Endothelial cell (in vitro differentiated cells): ENCODE measurements at regions not wholly inside any gene's neighbourhood (a gene's known extent, or its start where the extent isn't known, plus 50 kb on each side); places are given as distances from the start of the nearest gene placed in this dataset.
"Not testable (repeated sequence)": the region's sequence is repeated elsewhere in the genome, so short reads cannot be mapped to it uniquely, and the experiment has no call there.

Source experiments
- DNase-seq: peaks from one replicate; pipeline ENCODE4 v3.0.0; 2021; ENCODE audit warnings: low spot score
- H3K27ac Mint-ChIP-seq: one replicate; pipeline ENCODE4 v1.8.0; 2021; ENCODE audit warnings: mixed read lengths, inconsistent platforms; ENCODE audit not compliant: unreplicated experiment
- H3K27me3 Mint-ChIP-seq: one replicate; pipeline ENCODE4 v1.8.0; 2021; ENCODE audit warnings: mild to moderate bottlenecking, moderate library complexity, mixed read lengths, inconsistent platforms; ENCODE audit not compliant: unreplicated experiment
- H3K36me3 Mint-ChIP-seq: one replicate; pipeline ENCODE4 v1.8.0; 2021; ENCODE audit warnings: mild to moderate bottlenecking, low read depth, mixed read lengths, inconsistent platforms; ENCODE audit not compliant: unreplicated experiment
- H3K4me1 Mint-ChIP-seq: one replicate; pipeline ENCODE4 v1.8.0; 2021; ENCODE audit warnings: mild to moderate bottlenecking, mixed read lengths, inconsistent platforms; ENCODE audit not compliant: unreplicated experiment
- H3K4me3 Mint-ChIP-seq: one replicate; pipeline ENCODE4 v1.8.0; 2021; ENCODE audit warnings: mild to moderate bottlenecking, mixed read lengths, inconsistent platforms; ENCODE audit not compliant: unreplicated experiment
- H3K9me3 Mint-ChIP-seq: one replicate; pipeline ENCODE4 v1.8.0; 2021; ENCODE audit warnings: mixed read lengths, inconsistent platforms; ENCODE audit not compliant: unreplicated experiment
- TF ChIP-seq, protein P1 (sequence below): fragments of 200-600 bp; sonication (generic); IDR thresholded peaks from one replicate; pipeline ENCODE4 v1.5.0; 2021; ENCODE audit warnings: antibody characterized with exemption; ENCODE audit not compliant: unreplicated experiment

GRCh38 chr18:38651736-38652135 is 1086.1 kb upstream of the CELF4 start:
- Mint-ChIP-seq H3K4me3 (no peak overlapping the region), H3K4me1 (no peaks in the 10 kb centered on the region), H3K27me3 (peaks cover 2% of the 10 kb centered on the region), H3K9me3 (no peaks in the 10 kb centered on the region), H3K27ac (no peak overlapping the region), H3K36me3 (no peaks in the 10 kb centered on the region)
- no peak for DNase-seq
- TF ChIP-seq, protein P1, sequence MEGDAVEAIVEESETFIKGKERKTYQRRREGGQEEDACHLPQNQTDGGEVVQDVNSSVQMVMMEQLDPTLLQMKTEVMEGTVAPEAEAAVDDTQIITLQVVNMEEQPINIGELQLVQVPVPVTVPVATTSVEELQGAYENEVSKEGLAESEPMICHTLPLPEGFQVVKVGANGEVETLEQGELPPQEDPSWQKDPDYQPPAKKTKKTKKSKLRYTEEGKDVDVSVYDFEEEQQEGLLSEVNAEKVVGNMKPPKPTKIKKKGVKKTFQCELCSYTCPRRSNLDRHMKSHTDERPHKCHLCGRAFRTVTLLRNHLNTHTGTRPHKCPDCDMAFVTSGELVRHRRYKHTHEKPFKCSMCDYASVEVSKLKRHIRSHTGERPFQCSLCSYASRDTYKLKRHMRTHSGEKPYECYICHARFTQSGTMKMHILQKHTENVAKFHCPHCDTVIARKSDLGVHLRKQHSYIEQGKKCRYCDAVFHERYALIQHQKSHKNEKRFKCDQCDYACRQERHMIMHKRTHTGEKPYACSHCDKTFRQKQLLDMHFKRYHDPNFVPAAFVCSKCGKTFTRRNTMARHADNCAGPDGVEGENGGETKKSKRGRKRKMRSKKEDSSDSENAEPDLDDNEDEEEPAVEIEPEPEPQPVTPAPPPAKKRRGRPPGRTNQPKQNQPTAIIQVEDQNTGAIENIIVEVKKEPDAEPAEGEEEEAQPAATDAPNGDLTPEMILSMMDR: no peak

- DNase-seq: no peak
- Mint-ChIP-seq H3K9me3 (no peaks in the 10 kb centered on the region), H3K27ac (no peak overlapping the region), H3K27me3 (peaks cover 2% of the 10 kb centered on the region), H3K4me3 (no peak overlapping the region), H3K36me3 (no peaks in the 10 kb centered on the region), H3K4me1 (no peaks in the 10 kb centered on the region)
- TF ChIP-seq, protein P1: no peak
Observed at GRCh38 chr18:38648179-38648578, 1082.6 kb upstream of the CELF4 start.

GRCh38 chr18:38646296-38646695 is 1080.7 kb upstream of the CELF4 start:
- TF ChIP-seq, protein P1: no peak
- H3K27ac Mint-ChIP-seq: no peak overlapping the region
- no peaks in the 10 kb centered on the region for H3K36me3 Mint-ChIP-seq
- peaks cover 2% of the 10 kb centered on the region for H3K27me3 Mint-ChIP-seq
- H3K9me3 Mint-ChIP-seq: no peaks in the 10 kb centered on the region
- H3K4me3 Mint-ChIP-seq: no peak overlapping the region
- no peaks in the 10 kb centered on the region for H3K4me1 Mint-ChIP-seq
- DNase-seq: no peak

- Mint-ChIP-seq H3K4me3 (no peak overlapping the region), H3K27ac (no peak overlapping the region), H3K27me3 (no peaks in the 10 kb centered on the region), H3K9me3 (no peaks in the 10 kb centered on the region), H3K4me1 (no peaks in the 10 kb centered on the region), H3K36me3 (no peaks in the 10 kb centered on the region)
- TF ChIP-seq, protein P1: no peak
- DNase-seq: no peak
Observed at GRCh38 chr18:38644875-38645641, 1079.5 kb upstream of the CELF4 start.

DNA sequence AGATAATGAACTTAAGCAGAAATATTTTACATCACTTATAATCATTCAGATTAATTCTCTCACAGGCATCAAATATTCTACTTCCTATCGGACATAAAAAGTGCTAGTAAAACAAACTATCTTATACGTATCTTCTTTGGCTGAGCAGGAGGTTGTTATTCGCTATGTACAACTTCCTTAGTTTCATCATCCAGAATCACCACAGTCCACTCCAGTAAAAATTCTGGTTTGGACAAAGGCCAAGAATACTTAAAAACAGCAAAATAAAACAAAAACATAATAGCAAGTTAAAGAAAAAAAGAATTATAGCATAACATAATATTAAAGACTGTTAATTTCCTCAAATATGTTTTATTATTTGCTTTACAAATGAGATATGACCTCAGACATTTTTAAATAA is 1077.1 kb upstream of the CELF4 start:
- Mint-ChIP-seq H3K27me3 (peaks cover 1% of the 10 kb centered on the region), H3K36me3 (peaks cover 8% of the 10 kb centered on the region), H3K9me3 (no peaks in the 10 kb centered on the region), H3K4me3 (no peak overlapping the region), H3K27ac (no peak overlapping the region), H3K4me1 (no peaks in the 10 kb centered on the region)
- DNase-seq: no peak
- TF ChIP-seq, protein P1: no peak

DNA sequence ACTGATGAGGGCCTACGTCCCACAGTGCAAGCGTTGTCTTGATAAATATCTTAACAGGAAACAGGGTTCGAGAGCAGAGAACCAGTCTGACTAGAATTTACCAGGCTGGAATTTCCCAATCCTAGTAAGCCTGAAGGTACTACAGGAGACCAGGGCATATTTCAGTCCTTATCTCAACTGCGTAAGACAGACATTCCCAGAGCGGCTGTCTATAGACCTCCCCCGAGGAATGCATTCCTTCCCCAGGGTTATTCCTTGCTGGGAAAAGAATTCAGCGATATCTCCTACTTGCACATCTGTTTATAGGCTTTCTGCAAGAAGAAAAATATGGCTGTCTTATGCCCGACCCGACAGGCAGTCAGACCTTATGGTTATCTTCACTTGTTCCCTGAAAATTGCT is 1074.1 kb upstream of the CELF4 start:
- not testable (repeated sequence) for H3K4me3 Mint-ChIP-seq, H3K27me3 Mint-ChIP-seq, H3K4me1 Mint-ChIP-seq, H3K27ac Mint-ChIP-seq, H3K9me3 Mint-ChIP-seq, H3K36me3 Mint-ChIP-seq, DNase-seq
